Thymus (tissue), 11 donors: ENCODE measurements at regions not wholly inside any gene's neighbourhood (a gene's known extent, or its start where the extent isn't known, plus 50 kb on each side); places are given as distances from the start of the nearest gene placed in this dataset.
A peak's percentile ranks its signal among the peaks of the same experiment; 100 is the strongest.

ENCODE experiments used
- DNase-seq, 9 donors: peaks; one replicate each; pipeline ENCODE4 v3.0.0-alpha.2; 2013; ENCODE audit warnings: low spot score in 9 of 9, low read depth in 6 of 9, missing footprints in 1 of 9
- H3K27ac ChIP-seq, 2 donors: one replicate each; pipeline ENCODE4 v1.5.1; 2013; ENCODE audit warnings: control low read depth in 1 of 2, low read depth in 1 of 2, low read length in 1 of 2, mild to moderate bottlenecking in 1 of 2, moderate library complexity in 1 of 2
- H3K27me3 ChIP-seq, 2 donors: one replicate each; pipeline ENCODE4 v1.5.1; 2013; ENCODE audit warnings: low read length in 1 of 2; ENCODE audit not compliant: control insufficient read depth in 2 of 2, insufficient read depth in 1 of 2
- H3K36me3 ChIP-seq, 2 donors: one replicate each; pipeline ENCODE4 v1.5.1; 2013; ENCODE audit warnings: low read length in 1 of 2, mild to moderate bottlenecking in 1 of 2, moderate library complexity in 1 of 2; ENCODE audit not compliant: control insufficient read depth in 2 of 2, insufficient read depth in 2 of 2
- H3K4me1 ChIP-seq, 2 donors: one replicate each; pipeline ENCODE4 v1.5.1; 2013; ENCODE audit warnings: low read length in 2 of 2; ENCODE audit not compliant: control insufficient read depth in 2 of 2, insufficient read depth in 2 of 2
- H3K4me3 ChIP-seq, 2 donors: one replicate each; pipeline ENCODE4 v1.5.1; 2013; ENCODE audit warnings: low read length in 2 of 2, control low read depth in 1 of 2, mild to moderate bottlenecking in 1 of 2
- H3K9me3 ChIP-seq, 2 donors: one replicate each; pipeline ENCODE4 v1.5.1; 2013; ENCODE audit warnings: low read length in 1 of 2, mild to moderate bottlenecking in 1 of 2; ENCODE audit not compliant: control insufficient read depth in 2 of 2, insufficient read depth in 1 of 2
- WGBS: extraction: QIAGEN DNeasy Blood & Tissue Kit; methylation state at CpG from one replicate; pipeline ENCODE4 v1.1.7; 2013; 5-methylcytosine and 5-hydroxymethylcytosine counted together
- donor health status: healthy.

DNA sequence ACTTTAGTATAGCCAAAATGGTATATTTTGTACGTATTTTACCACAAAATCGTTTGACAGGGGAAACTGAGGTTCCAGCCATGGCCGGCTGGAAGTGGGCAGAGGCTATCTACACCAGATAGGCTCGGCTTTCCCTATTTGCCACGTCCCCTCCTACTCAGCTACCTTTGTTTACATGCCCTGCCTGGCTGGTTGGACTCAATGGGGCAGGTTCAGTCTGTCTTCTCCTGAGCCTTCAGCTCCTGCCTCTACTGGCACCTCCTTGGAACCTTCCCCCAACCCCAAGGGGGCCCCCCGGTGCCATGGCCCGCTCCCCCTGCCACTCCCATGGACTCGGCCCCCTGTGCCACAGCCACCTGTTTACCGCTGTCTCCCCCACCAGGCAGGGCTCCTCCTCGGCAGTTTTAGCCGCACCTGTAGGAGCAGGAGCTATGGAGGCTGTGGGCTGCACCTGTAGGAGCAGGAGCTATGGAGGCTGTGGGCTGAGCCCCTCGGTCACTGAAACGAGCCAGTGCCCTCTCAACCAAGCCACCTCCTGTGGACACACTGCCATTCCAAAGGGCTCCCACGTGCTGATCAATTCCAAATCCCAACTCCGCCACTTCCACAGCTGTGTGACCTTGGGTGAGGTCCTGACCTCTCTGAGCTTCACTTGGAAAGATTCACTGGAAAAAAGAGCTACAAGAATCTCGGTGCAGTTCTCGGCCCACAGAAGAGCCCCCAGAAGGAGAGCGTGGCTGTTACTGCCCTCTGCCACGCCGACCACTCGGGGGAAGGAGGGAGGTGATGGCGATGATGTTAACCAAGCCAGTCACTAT, 62.2 kb downstream of the NCOR2 start:
- 93% methylated on average over 22 of the region's 22 CpGs for WGBS
- no peak for DNase-seq
- H3K4me1 ChIP-seq: peaks cover 23 to 84% of the 10 kb centered on the region in 2 donors
- H3K27ac ChIP-seq: no peak overlapping the region
- peaks cover 0 to 6% of the 10 kb centered on the region in 2 donors for H3K9me3 ChIP-seq
- peaks cover 3 to 11% of the 10 kb centered on the region in 2 donors for H3K36me3 ChIP-seq
- no peak overlapping the region for H3K4me3 ChIP-seq
- no peaks in the 10 kb centered on the region for H3K27me3 ChIP-seq

- no peaks in the 10 kb centered on the region for H3K27me3 ChIP-seq
- H3K9me3 ChIP-seq: peaks cover 0 to 6% of the 10 kb centered on the region in 2 donors
- H3K4me3 ChIP-seq: no peak overlapping the region
- no peak for DNase-seq
- WGBS: 95% methylated on average over 14 of the region's 14 CpGs
- peaks cover 3 to 11% of the 10 kb centered on the region in 2 donors for H3K36me3 ChIP-seq
- peaks cover 23 to 84% of the 10 kb centered on the region in 2 donors for H3K4me1 ChIP-seq
- H3K27ac ChIP-seq: peak overlapping the region in 1 of 2 donors; percentile 40
Measured at GRCh38 chr12:124504273-124505000, 63.0 kb downstream of the NCOR2 start.

GRCh38 chr12:124503305-124503704, 64.1 kb downstream of the NCOR2 start:
- no peaks in the 10 kb centered on the region for H3K27me3 ChIP-seq
- H3K4me1 ChIP-seq: peaks cover 23 to 84% of the 10 kb centered on the region in 2 donors
- peaks cover 0 to 6% of the 10 kb centered on the region in 2 donors for H3K9me3 ChIP-seq
- peaks cover 3 to 11% of the 10 kb centered on the region in 2 donors for H3K36me3 ChIP-seq
- 96% methylated on average over 9 of the region's 9 CpGs for WGBS
- no peak overlapping the region for H3K27ac ChIP-seq
- DNase-seq: no peak
- no peak overlapping the region for H3K4me3 ChIP-seq

GRCh38 chr12:124502379-124502778, 65.0 kb downstream of the NCOR2 start:
- Histone ChIP-seq H3K9me3 (peaks cover 0 to 6% of the 10 kb centered on the region in 2 donors), H3K4me1 (peaks cover 23 to 84% of the 10 kb centered on the region in 2 donors), H3K27me3 (no peaks in the 10 kb centered on the region), H3K4me3 (no peak overlapping the region), H3K36me3 (peaks cover 3 to 13% of the 10 kb centered on the region in 2 donors), H3K27ac (no peak overlapping the region)
- 98% methylated on average over 10 of the region's 10 CpGs for WGBS
- DNase-seq: no peak

DNA sequence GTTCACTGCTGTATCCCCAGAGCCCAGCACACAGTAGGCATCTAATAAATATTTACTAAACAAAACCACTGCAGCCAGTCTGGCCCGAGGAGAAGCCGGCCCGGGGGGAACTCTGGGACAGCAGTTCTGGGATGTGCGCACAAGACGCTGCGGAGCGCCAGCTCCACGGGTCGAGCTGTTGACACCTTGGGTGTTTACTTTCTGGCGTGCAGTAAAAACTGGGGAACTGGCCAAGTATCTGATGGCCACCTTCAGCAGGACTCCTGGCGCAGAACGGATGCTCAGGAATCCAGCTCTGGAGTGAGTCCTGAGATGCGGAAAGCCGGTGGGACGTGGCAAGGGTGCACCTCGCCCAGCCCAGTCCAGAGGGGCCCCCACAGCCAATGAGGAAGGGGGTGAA, 65.6 kb downstream of the NCOR2 start:
- Histone ChIP-seq H3K9me3 (peaks cover 0 to 6% of the 10 kb centered on the region in 2 donors), H3K4me1 (peaks cover 23 to 84% of the 10 kb centered on the region in 2 donors), H3K27ac (no peak overlapping the region), H3K4me3 (no peak overlapping the region), H3K36me3 (peaks cover 3 to 13% of the 10 kb centered on the region in 2 donors), H3K27me3 (no peaks in the 10 kb centered on the region)
- no peak for DNase-seq
- WGBS: 88% methylated on average over 16 of the region's 16 CpGs

GRCh38 chr12:124501112-124501561, 66.3 kb downstream of the NCOR2 start:
- Histone ChIP-seq H3K4me3 (no peak overlapping the region), H3K36me3 (peaks cover 3 to 15% of the 10 kb centered on the region in 2 donors), H3K27me3 (no peaks in the 10 kb centered on the region), H3K4me1 (peaks cover 18 to 84% of the 10 kb centered on the region in 2 donors), H3K27ac (peak overlapping the region; percentile 60 to 69), H3K9me3 (peaks cover 0 to 6% of the 10 kb centered on the region in 2 donors)
- WGBS: 70% methylated on average over 17 of the region's 17 CpGs
- peak in 1 of 9 donors; percentile 53 for DNase-seq

- H3K4me3 ChIP-seq: no peak overlapping the region
- peaks cover 15 to 84% of the 10 kb centered on the region in 2 donors for H3K4me1 ChIP-seq
- 83% methylated on average over 11 of the region's 11 CpGs for WGBS
- H3K36me3 ChIP-seq: peaks cover 15 to 25% of the 10 kb centered on the region in 2 donors
- H3K9me3 ChIP-seq: peaks cover 0 to 6% of the 10 kb centered on the region in 2 donors
- no peaks in the 10 kb centered on the region for H3K27me3 ChIP-seq
- H3K27ac ChIP-seq: peak overlapping the region; percentile 43 to 55
- DNase-seq: no peak
Measured at GRCh38 chr12:124499898-124500244, 67.5 kb downstream of the NCOR2 start.

- Histone ChIP-seq H3K27me3 (no peaks in the 10 kb centered on the region), H3K4me3 (no peak overlapping the region), H3K36me3 (peaks cover 21 to 31% of the 10 kb centered on the region in 2 donors), H3K27ac (no peak overlapping the region), H3K4me1 (peaks cover 15 to 88% of the 10 kb centered on the region in 2 donors), H3K9me3 (peaks cover 0 to 6% of the 10 kb centered on the region in 2 donors)
- DNase-seq: no peak
- 93% methylated on average over 20 of the region's 20 CpGs for WGBS
Measured at GRCh38 chr12:124499190-124499753, 68.1 kb downstream of the NCOR2 start.
